ENCODE measurements at regions not wholly inside any gene's neighbourhood (a gene's known extent, or its start where the extent isn't known, plus 50 kb on each side); places are given as distances from the start of the nearest gene placed in this dataset.
"Not testable (repeated sequence)": the region's sequence is repeated elsewhere in the genome, so short reads cannot be mapped to it uniquely, and the experiment has no call there.

DNA sequence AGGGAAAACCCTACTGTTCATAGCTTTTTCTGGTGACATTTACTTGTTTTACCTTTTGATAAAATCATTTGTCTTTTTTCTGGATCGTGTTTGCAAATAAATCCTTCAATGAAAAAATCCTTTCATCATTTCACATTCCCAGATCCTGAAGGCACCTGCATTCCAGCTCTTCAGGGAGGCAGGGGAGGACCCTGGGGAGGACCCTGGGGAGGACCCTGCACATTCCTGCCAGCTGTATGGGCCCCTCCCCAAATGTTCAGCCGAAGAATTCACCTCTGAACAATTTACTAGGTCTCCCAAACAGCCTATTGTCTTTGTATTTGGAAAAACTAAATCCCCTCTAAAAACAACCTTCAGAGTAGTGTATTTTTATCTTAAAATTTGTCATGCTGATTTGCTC, 558.4 kb upstream of the ID2 start:
- TF ChIP-seq EZH2 (optimal IDR thresholded peaks at IDR 0.05; ENCODE audit: low read depth, low read length) (no peak), CTCF (IDR thresholded peaks at IDR 0.05; ENCODE audit: low read length) (no peak), EZH2phosphoT487 (IDR thresholded peaks at IDR 0.05; ENCODE audit: low read length) (no peak)
- no peaks in the 10 kb centered on the region for H3K9me3 ChIP-seq (replicated peaks; ENCODE audit: insufficient read depth, low read length)
- H4K20me1 ChIP-seq (ENCODE audit: insufficient read depth, low read length), result no peaks in the 10 kb centered on the region
- no peaks in the 10 kb centered on the region for H3K36me3 ChIP-seq (replicated peaks; ENCODE audit: insufficient read depth, low read length)
- no peaks in the 10 kb centered on the region for H3F3A ChIP-seq (ENCODE audit: insufficient read depth, low read length)
- no peak overlapping the region for H3K27ac ChIP-seq (ENCODE audit: low read length)
- no peaks in the 10 kb centered on the region for H3K27me3 ChIP-seq (replicated peaks; ENCODE audit: insufficient read depth, low read length)
- no peak overlapping the region for H3K4me2 ChIP-seq (ENCODE audit: low read depth, low read length)
- no peak overlapping the region for H3K9ac ChIP-seq (ENCODE audit: low read length)
- no peak overlapping the region for H2AFZ ChIP-seq (ENCODE audit: low read length)
- no peak for DNase-seq
- H3K9me2 ChIP-seq (replicated peaks; ENCODE audit: insufficient read depth, low read length), result no peaks in the 10 kb centered on the region
- no peaks in the 10 kb centered on the region for H3K79me2 ChIP-seq (ENCODE audit: low read length)
- no peak overlapping the region for H3K4me3 ChIP-seq (ENCODE audit: low read length)
- H3K4me1 ChIP-seq (ENCODE audit: low read length), result no peaks in the 10 kb centered on the region

DNA sequence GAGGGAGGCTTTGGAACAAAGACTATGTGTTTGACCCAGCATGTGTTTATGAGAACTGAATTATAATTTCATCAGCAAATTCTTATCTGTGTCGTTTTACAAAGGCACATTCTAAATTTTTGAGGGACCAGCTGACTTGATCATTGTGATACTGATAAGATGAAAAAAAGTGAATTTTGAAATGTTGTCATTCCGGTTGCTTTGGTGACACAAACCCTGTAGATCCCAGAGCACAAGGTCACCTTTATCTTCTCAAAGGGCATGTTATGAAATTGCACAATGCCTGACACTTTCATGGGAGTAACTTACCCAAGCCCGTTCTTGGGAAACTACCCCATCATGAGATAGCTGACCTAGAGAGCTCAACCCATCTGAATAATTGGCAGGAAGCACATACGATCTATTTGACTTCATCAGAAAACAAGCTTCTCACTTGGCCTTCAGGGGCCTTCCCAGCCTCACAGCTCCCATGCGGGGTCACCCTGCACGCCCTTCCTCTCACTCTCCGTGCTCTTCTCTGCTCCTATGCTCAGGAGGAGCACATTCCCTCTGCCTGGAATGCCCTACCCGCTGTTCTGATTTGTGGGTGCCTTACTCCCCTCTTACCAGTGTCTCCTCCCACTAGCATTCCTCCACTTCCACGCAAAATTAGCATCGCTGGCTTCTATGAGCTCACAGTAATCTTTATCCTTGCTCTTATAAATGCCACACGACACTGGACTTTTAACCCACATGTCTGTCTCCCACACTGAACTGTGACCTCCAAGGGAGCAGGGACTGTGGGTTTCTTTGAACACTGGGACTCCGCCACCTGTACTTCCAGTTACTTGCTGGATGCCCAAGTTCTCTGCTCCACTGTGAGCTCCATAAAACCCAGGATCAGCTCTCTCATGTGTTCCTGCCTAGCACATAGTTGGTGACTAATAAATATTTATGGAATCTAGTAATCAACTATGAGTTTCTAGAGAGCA, 555.8 kb upstream of the ID2 start:
- H3K4me1 ChIP-seq (ENCODE audit: low read length), result no peaks in the 10 kb centered on the region
- H3K79me2 ChIP-seq (ENCODE audit: low read length), result no peaks in the 10 kb centered on the region
- H2AFZ ChIP-seq (ENCODE audit: low read length), result no peak overlapping the region
- no peaks in the 10 kb centered on the region for H3F3A ChIP-seq (ENCODE audit: insufficient read depth, low read length)
- no peak overlapping the region for H3K9ac ChIP-seq (ENCODE audit: low read length)
- H4K20me1 ChIP-seq (ENCODE audit: insufficient read depth, low read length), result no peaks in the 10 kb centered on the region
- no peak for DNase-seq
- TF ChIP-seq EZH2 (optimal IDR thresholded peaks at IDR 0.05; ENCODE audit: low read depth, low read length) (no peak), EZH2phosphoT487 (IDR thresholded peaks at IDR 0.05; ENCODE audit: low read length) (no peak), CTCF (IDR thresholded peaks at IDR 0.05; ENCODE audit: low read length) (no peak)
- no peak overlapping the region for H3K4me2 ChIP-seq (ENCODE audit: low read depth, low read length)
- no peaks in the 10 kb centered on the region for H3K36me3 ChIP-seq (replicated peaks; ENCODE audit: insufficient read depth, low read length)
- H3K4me3 ChIP-seq (ENCODE audit: low read length), result no peak overlapping the region
- H3K27me3 ChIP-seq (replicated peaks; ENCODE audit: insufficient read depth, low read length), result no peaks in the 10 kb centered on the region
- H3K9me3 ChIP-seq (replicated peaks; ENCODE audit: insufficient read depth, low read length), result no peaks in the 10 kb centered on the region
- H3K27ac ChIP-seq (ENCODE audit: low read length), result no peak overlapping the region
- H3K9me2 ChIP-seq (replicated peaks; ENCODE audit: insufficient read depth, low read length), result no peaks in the 10 kb centered on the region

DNA sequence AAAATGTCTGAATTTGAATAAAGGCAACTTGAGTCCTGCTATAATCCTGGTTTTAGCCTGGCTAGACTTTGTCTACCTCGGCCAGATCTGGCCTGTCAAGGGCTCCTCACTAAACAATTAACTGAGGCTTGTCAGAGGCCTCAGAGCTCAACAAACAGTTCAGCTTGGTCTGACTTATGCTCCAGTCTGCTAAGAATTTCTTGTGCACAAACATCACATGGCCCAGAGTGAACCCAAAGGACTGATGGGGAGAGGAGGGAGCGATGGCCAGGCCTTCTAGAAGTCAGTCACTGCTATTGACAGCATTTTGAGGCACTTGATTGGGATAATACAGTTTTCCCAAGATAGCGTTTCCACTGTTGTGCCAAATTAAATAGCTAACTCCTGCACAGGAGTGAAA, 555.1 kb upstream of the ID2 start:
- Histone ChIP-seq H3K9ac (ENCODE audit: low read length) (no peak overlapping the region), H3K9me3 (replicated peaks; ENCODE audit: insufficient read depth, low read length) (no peaks in the 10 kb centered on the region), H4K20me1 (ENCODE audit: insufficient read depth, low read length) (no peaks in the 10 kb centered on the region), H3F3A (ENCODE audit: insufficient read depth, low read length) (no peaks in the 10 kb centered on the region), H2AFZ (ENCODE audit: low read length) (no peak overlapping the region), H3K4me1 (ENCODE audit: low read length) (no peaks in the 10 kb centered on the region), H3K4me2 (ENCODE audit: low read depth, low read length) (no peak overlapping the region), H3K4me3 (ENCODE audit: low read length) (no peak overlapping the region), H3K9me2 (replicated peaks; ENCODE audit: insufficient read depth, low read length) (no peaks in the 10 kb centered on the region), H3K27ac (ENCODE audit: low read length) (no peak overlapping the region), H3K27me3 (replicated peaks; ENCODE audit: insufficient read depth, low read length) (no peaks in the 10 kb centered on the region), H3K36me3 (replicated peaks; ENCODE audit: insufficient read depth, low read length) (no peaks in the 10 kb centered on the region), H3K79me2 (ENCODE audit: low read length) (no peaks in the 10 kb centered on the region)
- TF ChIP-seq CTCF (IDR thresholded peaks at IDR 0.05; ENCODE audit: low read length) (no peak), EZH2 (optimal IDR thresholded peaks at IDR 0.05; ENCODE audit: low read depth, low read length) (no peak), EZH2phosphoT487 (IDR thresholded peaks at IDR 0.05; ENCODE audit: low read length) (no peak)
- DNase-seq, result no peak

DNA sequence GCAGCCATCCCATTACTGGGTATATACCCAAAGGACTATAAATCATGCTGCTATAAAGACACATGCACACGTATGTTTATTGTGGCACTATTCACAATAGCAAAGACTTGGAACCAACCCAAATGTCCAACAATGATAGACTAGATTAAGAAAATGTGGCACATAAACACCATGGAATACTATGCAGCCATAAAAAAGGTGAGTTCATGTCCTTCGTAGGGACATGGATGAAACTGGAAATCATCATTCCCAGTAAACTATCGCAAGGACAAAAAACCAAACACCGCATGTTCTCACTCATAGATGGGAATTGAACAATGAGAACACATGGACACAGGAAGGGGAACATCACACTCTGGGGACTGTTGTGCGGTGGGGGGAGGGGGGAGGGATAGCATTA, 550.4 kb upstream of the ID2 start:
- not testable (repeated sequence) for H3K36me3 ChIP-seq (replicated peaks; ENCODE audit: insufficient read depth, low read length); H3K27ac ChIP-seq (ENCODE audit: low read length); H3K4me2 ChIP-seq (ENCODE audit: low read depth, low read length); H3K9me3 ChIP-seq (replicated peaks; ENCODE audit: insufficient read depth, low read length); H3K79me2 ChIP-seq (ENCODE audit: low read length); H3K9ac ChIP-seq (ENCODE audit: low read length); DNase-seq; H2AFZ ChIP-seq (ENCODE audit: low read length); H3K4me1 ChIP-seq (ENCODE audit: low read length); H3K27me3 ChIP-seq (replicated peaks; ENCODE audit: insufficient read depth, low read length); H3K9me2 ChIP-seq (replicated peaks; ENCODE audit: insufficient read depth, low read length); H3K4me3 ChIP-seq (ENCODE audit: low read length); H4K20me1 ChIP-seq (ENCODE audit: insufficient read depth, low read length); H3F3A ChIP-seq (ENCODE audit: insufficient read depth, low read length)
